ENCODE measurements at regions not wholly inside any gene's neighbourhood (a gene's known extent, or its start where the extent isn't known, plus 50 kb on each side); places are given as distances from the start of the nearest gene placed in this dataset.

- TF ChIP-seq CTCF (IDR thresholded peaks at IDR 0.05) (no peak), ZSCAN18 (CRISPR knock-in tag; IDR thresholded peaks at IDR 0.05) (no peak), MYBL2 (CRISPR knock-in tag; IDR thresholded peaks at IDR 0.05) (no peak), GABPB1 (CRISPR knock-in tag; IDR thresholded peaks at IDR 0.05) (no peak), NR1H2 (CRISPR knock-in tag; IDR thresholded peaks at IDR 0.05) (no peak)
Observed at GRCh38 chr15:39270221-39270855, 310.5 kb upstream of the THBS1 start.
